Lower leg skin (tissue), 4 donors: ENCODE measurements at regions not wholly inside any gene's neighbourhood (a gene's known extent, or its start where the extent isn't known, plus 50 kb on each side); places are given as distances from the start of the nearest gene placed in this dataset.

Experiments used
- DNase-seq, 2 donors: peaks; one replicate each; pipeline ENCODE4 v3.0.0-alpha.2; 2019; ENCODE audit warnings: low spot score in 2 of 2
- H3K4me3 ChIP-seq: fragments of 200-600 bp; sonication (generic); 2 replicates; pipeline ENCODE4 v1.5.1; 2017; ENCODE audit warnings: mild to moderate bottlenecking, low read depth; ENCODE audit not compliant: poor library complexity, severe bottlenecking
- POLR2A ChIP-seq, 2 donors: fragments of 450-650 bp; IDR thresholded peaks; one replicate each; pipeline ENCODE4 v1.6.1; 2016 to 2017; ENCODE audit warnings: antibody characterized with exemption in 2 of 2, mild to moderate bottlenecking in 1 of 2, moderate library complexity in 1 of 2
- WGBS, 2 donors: methylation state at CpG; one replicate each; pipeline ENCODE4 v1.1.5; 2018; 5-methylcytosine and 5-hydroxymethylcytosine counted together
- intact Hi-C: fragments of 100-400 bp; cut with DNase I; formaldehyde crosslinking; loops from one replicate; pipeline ENCODE4 v1.15.0; 2023; ENCODE audit warnings: low total_unique reads
- TF ChIP-seq, protein P1 (sequence below), 3 donors: fragments of 450-650 bp; IDR thresholded peaks; one replicate each; pipeline ENCODE4 v1.5.1; 2016; ENCODE audit warnings: antibody characterized with exemption in 3 of 3, mild to moderate bottlenecking in 3 of 3, moderate library complexity in 2 of 3

DNA sequence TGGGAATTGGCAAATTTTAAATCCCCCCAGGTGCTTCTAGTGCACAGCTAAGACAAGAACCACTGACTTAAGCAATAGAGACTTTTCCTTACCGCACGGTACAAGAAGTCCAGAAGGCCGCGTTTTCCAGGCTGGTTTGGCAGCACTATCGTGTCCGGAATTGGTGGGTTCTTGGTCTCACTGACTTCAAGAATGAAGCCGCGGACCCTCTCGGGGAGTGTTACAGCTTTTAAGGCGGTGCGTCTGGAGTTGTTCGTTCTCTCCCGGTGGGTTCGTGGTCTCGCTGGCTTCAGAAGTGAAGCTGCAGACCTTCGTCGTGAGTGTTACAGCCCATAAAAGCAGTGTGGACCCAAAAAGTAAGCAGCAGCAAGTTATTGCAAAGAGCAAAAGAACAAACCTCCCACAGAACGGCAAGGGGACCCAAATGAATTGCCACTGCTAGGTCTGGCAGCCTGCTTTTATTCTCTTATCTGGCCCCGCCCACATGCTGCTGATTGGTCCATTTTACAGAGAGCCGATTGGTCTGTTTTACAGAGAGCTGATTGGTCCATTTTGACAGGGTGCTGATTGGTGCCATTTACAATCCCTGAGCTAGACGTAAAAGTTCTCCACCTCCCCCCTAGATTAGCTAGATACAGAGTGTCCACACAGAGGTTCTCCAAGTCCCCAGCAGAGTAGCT, 264.5 kb downstream of the PREX1 start:
- no peak for DNase-seq
- intact Hi-C loops, result no loop called here
- TF ChIP-seq, protein P1, sequence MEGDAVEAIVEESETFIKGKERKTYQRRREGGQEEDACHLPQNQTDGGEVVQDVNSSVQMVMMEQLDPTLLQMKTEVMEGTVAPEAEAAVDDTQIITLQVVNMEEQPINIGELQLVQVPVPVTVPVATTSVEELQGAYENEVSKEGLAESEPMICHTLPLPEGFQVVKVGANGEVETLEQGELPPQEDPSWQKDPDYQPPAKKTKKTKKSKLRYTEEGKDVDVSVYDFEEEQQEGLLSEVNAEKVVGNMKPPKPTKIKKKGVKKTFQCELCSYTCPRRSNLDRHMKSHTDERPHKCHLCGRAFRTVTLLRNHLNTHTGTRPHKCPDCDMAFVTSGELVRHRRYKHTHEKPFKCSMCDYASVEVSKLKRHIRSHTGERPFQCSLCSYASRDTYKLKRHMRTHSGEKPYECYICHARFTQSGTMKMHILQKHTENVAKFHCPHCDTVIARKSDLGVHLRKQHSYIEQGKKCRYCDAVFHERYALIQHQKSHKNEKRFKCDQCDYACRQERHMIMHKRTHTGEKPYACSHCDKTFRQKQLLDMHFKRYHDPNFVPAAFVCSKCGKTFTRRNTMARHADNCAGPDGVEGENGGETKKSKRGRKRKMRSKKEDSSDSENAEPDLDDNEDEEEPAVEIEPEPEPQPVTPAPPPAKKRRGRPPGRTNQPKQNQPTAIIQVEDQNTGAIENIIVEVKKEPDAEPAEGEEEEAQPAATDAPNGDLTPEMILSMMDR (IDR thresholded peaks at IDR 0.05), result no peak
- TF ChIP-seq POLR2A (IDR thresholded peaks at IDR 0.05), result no peak
- 84 to 85% methylated on average over 21 of the region's 21 CpGs for WGBS, 2 donors
- H3K4me3 ChIP-seq, result no peak overlapping the region

DNA sequence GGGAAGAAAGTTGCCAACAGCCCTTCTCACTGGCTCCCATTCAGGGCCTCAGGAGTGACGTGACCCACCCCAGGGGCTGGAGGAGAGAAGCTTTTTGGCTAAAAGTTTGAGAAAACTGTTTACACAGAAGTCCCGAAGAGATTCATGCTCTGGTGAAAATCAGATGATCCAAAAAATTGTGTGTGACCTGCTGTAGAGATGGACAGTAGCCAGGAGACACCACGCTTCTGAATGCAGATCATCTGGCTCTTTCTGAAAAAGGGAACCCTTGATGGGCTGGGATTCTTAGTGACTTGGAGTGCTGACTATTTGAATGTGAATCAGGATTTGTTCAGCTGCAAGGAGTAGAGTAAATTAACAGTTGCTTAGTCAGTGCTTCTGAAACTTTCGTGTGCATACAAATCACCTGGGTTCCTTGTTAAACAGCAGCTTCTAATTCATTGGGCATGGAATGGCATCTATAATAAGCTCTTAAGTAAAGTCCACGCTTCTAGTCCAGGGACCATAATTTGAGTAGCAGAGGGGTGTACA, 265.1 kb downstream of the PREX1 start:
- 60 to 67% methylated on average over 5 of the region's 5 CpGs for WGBS, 2 donors
- intact Hi-C loops, result no loop called here
- no peak overlapping the region for H3K4me3 ChIP-seq
- no peak for DNase-seq
- TF ChIP-seq, protein P1 (IDR thresholded peaks at IDR 0.05), result no peak
- TF ChIP-seq POLR2A (IDR thresholded peaks at IDR 0.05), result no peak

DNA sequence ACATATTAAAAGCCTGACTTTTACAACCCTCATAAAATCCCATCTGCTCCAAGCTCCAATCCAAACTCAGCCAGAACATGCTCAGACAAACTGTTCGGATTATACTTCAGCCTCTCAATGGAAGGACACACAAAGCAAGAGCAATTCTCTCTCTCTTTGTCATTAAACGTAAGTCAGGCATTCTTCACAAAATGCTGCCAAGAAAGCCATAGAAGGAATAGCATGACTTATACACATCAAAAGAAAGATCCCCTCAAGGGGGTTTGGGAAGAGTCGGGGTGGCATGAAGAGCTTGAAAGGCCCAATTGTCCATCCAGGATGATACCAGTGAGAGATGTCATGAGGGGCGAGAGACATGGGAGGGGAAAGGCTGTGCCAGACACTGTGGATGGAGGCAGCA, 268.9 kb downstream of the PREX1 start:
- no peak for TF ChIP-seq POLR2A (IDR thresholded peaks at IDR 0.05)
- TF ChIP-seq, protein P1 (IDR thresholded peaks at IDR 0.05), result no peak

DNA sequence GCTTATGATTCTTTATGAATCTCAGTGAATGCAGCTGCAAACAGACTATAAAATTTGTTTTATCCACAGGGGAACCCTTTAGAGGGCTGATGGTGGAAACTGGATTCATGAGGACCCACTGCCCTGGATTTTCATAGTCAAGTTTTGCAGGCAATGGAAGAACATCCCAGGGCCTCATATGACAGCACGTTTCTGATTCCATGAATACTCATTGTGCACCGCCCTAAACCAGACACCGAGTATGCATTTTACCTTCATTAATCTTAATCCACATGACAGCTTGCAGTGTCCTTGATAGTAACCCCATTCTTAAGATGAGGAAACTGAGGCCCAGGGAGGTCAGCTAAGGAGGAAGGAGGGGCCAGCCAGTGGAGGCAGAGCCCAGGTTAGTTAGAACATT, 270.4 kb downstream of the PREX1 start:
- WGBS, 2 donors, result 72 to 78% methylated on average over 3 of the region's 3 CpGs
- intact Hi-C loops, result no loop called here
- no peak for DNase-seq
- TF ChIP-seq, protein P1 (IDR thresholded peaks at IDR 0.05), result no peak
- no peak for TF ChIP-seq POLR2A (IDR thresholded peaks at IDR 0.05)
- no peak overlapping the region for H3K4me3 ChIP-seq

More for the DNA sequence above, 268.9 kb downstream of the PREX1 start:
- no peak for DNase-seq
- no peak overlapping the region for H3K4me3 ChIP-seq
- intact Hi-C loops, result no loop called here
- WGBS, 2 donors, result 61 to 63% methylated on average over 4 of the region's 4 CpGs

DNA sequence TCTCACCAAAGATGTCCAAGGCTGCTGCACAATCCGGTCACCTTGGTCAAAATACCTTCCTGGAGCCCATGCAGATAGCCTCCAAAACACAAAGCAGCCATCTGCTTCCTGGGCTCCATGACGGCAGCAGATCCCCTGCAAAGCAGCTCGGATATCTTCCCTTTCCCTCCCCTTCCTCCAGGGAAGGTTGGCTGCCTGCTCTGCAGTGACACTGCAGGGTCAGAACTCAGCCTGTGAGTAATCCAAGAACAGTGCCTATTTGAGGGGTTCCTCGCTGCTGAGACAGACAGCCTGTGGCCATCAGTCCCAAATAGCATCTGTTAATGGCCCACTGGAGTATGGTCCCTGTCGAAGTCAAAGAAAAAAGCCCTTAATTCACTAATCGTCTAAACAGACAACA, 270.8 kb downstream of the PREX1 start:
- intact Hi-C loops, result no loop called here
- DNase-seq, result no peak
- H3K4me3 ChIP-seq, result no peak overlapping the region
- WGBS, 2 donors, result 64 to 68% methylated on average over 6 of the region's 6 CpGs
- TF ChIP-seq, protein P1 (IDR thresholded peaks at IDR 0.05), result no peak
- no peak for TF ChIP-seq POLR2A (IDR thresholded peaks at IDR 0.05)

DNA sequence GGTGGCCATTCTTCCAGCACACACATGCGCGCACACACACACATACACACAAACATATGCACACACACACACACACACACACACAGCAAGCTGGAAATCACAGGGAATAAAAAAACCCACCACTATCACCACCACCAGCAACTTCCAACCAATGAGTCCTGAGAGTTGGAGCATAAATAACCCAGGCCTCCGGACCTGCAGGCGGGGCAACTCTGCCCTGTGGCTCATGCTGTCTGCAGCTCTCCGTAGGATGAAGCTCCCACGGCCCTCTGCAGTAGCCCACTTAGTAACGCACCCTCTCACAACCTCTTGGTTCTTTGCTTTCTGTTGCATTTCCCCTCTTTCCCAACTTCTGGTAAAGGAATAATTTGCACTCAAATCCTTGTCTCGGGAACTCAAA, 275.2 kb downstream of the PREX1 start:
- 70 to 78% methylated on average over 8 of the region's 8 CpGs for WGBS, 2 donors
- H3K4me3 ChIP-seq, result no peak overlapping the region
- DNase-seq, result no peak

More for the DNA sequence above, 275.2 kb downstream of the PREX1 start:
- TF ChIP-seq, protein P1 (IDR thresholded peaks at IDR 0.05), result no peak
- TF ChIP-seq POLR2A (IDR thresholded peaks at IDR 0.05), result no peak
- intact Hi-C loops, result loop anchor here (5.0 kb wide), 1 partner anchor 730 kb away; no protein-coding TSS in a partner anchor
